IPS-18a (cell line): ENCODE measurements at regions not wholly inside any gene's neighbourhood (a gene's known extent, or its start where the extent isn't known, plus 50 kb on each side); places are given as distances from the start of the nearest gene placed in this dataset.

Source experiments
- H3K27ac ChIP-seq: one replicate; pipeline ENCODE4 v1.5.1; 2013; ENCODE audit warnings: low read length
- H3K27me3 ChIP-seq: one replicate; pipeline ENCODE4 v1.6.1; 2013; ENCODE audit warnings: mild to moderate bottlenecking, low read length; ENCODE audit not compliant: control insufficient read depth, insufficient read depth
- H3K36me3 ChIP-seq: one replicate; pipeline ENCODE4 v1.6.1; 2013; ENCODE audit warnings: low read depth, low read length; ENCODE audit not compliant: control insufficient read depth
- H3K4me1 ChIP-seq: one replicate; pipeline ENCODE4 v1.6.1; 2013; ENCODE audit warnings: low read depth, low read length; ENCODE audit not compliant: control insufficient read depth
- H3K4me3 ChIP-seq: one replicate; pipeline ENCODE4 v1.5.1; 2013; ENCODE audit warnings: low read length
- H3K9ac ChIP-seq: one replicate; pipeline ENCODE4 v1.6.1; 2013; ENCODE audit warnings: mild to moderate bottlenecking, low read length, moderate library complexity
- H3K9me3 ChIP-seq: one replicate; pipeline ENCODE4 v1.6.1; 2013; ENCODE audit warnings: low read depth, low read length; ENCODE audit not compliant: control insufficient read depth

DNA sequence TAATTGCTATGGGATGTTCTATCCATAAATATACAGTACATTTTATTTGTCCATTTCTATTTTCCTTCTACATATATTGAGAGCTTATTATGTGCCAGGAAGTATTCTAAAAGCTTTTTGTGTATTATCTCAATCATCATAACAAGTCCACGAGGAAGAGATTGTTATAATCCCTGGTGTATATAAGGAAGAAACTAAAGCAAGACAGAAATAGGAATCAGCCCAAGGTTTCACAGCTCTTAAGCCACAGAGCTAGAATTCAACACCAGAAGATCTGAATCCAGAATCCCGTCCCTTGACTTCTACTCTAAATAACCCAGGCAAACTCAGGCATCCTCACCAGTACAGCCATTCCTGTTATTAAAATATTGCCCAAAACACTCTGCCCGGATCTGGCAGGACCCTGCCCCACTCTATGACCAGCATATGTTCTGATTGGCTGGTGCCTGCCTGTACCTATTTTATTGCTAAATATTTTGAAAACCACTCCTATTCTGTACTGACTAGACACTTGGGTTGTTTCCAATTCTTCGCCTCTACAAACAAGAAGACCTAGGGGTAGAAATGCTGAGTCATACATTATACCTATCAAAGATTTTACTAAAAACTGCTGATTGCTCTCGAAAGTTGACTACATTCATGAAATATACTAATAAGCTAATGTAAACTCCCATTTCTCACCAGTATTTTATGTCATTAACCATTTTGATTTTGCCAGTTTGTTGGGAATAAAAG, 297.4 kb downstream of the ENC1 start:
- Histone ChIP-seq H3K36me3 (no peaks in the 10 kb centered on the region), H3K4me3 (no peak overlapping the region), H3K9ac (no peak overlapping the region), H3K4me1 (no peaks in the 10 kb centered on the region), H3K9me3 (no peaks in the 10 kb centered on the region), H3K27ac (no peak overlapping the region), H3K27me3 (no peaks in the 10 kb centered on the region)

DNA sequence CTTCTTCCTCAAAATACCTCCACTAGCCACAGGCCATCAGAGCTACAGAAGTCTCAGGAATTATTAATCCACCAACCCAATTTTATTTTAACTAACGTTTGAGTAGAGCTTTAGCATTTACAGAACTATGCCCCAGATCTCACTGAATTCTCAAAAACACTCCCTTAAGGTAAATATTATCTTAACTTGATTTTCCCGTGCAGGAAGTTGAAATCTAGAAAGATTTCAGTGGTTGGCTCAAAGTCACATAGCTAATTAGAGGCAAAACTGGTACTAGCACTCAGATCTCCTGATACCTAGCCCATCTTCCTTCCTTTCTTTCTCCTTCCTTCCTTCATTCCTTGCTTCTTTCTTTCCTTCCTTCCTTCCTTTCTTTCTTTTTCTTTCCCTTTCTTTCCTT, 298.3 kb downstream of the ENC1 start:
- H3K27ac ChIP-seq: no peak overlapping the region

DNA sequence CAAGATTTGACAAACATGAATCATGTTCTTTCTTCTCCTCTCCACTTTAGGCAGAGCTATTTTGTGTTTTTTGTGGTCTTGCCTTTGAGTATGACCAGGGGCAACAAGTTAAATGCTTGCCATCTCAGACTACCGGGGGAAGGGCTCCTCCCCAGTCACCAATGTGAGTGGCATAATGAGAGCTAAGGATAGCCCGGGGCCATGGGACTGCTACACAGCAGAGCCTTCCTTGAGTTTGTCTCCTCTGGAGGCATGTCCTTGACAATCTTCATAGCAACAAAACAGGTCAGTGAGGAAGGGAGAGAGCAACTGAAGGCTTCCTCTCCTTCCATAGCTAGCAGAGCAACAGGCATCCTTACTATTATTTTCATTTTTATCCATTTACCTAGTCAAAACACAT, 299.3 kb downstream of the ENC1 start:
- no peaks in the 10 kb centered on the region for H3K36me3 ChIP-seq
- no peak overlapping the region for H3K9ac ChIP-seq
- no peak overlapping the region for H3K4me3 ChIP-seq
- no peaks in the 10 kb centered on the region for H3K27me3 ChIP-seq
- H3K9me3 ChIP-seq: no peaks in the 10 kb centered on the region
- no peak overlapping the region for H3K27ac ChIP-seq
- no peaks in the 10 kb centered on the region for H3K4me1 ChIP-seq

More for the DNA sequence above, 298.3 kb downstream of the ENC1 start:
- H3K27me3 ChIP-seq: no peaks in the 10 kb centered on the region
- H3K9me3 ChIP-seq: no peaks in the 10 kb centered on the region
- no peaks in the 10 kb centered on the region for H3K36me3 ChIP-seq
- no peaks in the 10 kb centered on the region for H3K4me1 ChIP-seq
- no peak overlapping the region for H3K9ac ChIP-seq
- H3K4me3 ChIP-seq: no peak overlapping the region

DNA sequence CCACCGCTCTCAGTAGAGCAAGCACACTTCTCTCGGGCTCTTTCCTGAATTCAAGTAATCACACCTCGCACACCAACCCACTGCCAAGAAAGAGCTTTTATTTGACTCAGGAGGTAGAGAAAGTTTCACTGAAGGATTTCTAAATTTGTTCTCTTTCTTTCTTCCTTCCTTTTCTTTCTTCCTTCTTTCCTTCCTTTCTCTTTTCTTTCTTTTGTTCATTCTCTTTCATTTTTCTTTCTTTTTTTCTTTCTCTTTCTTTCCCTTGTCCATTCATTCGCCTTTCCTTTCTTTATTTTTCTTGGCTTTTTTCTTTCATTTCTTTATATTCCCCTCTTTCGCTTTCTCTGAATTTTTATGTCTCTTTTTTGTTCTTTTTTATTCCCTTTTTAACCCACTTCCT, 300.1 kb downstream of the ENC1 start:
- H3K36me3 ChIP-seq: no peaks in the 10 kb centered on the region
- H3K27me3 ChIP-seq: no peaks in the 10 kb centered on the region
- H3K9ac ChIP-seq: no peak overlapping the region
- H3K27ac ChIP-seq: no peak overlapping the region
- H3K9me3 ChIP-seq: no peaks in the 10 kb centered on the region
- no peaks in the 10 kb centered on the region for H3K4me1 ChIP-seq
- H3K4me3 ChIP-seq: no peak overlapping the region

DNA sequence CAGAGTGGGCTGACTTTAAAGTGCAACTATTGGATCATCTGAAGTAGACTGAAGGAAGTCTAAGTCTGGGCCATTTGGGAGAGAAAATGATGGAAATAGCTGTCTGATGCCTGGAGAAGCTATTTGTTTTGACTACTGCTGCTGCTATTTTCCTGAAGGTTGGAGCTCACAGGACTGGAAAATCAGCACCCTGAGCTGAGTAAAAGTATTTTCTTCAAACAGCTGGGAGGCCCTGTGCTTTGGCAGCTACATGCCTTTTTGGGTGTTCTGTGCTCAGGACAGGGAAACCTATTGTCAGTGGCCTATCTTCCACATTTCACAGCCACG, 302.6 kb downstream of the ENC1 start:
- Histone ChIP-seq H3K27ac (no peak overlapping the region), H3K9ac (no peak overlapping the region), H3K4me1 (no peaks in the 10 kb centered on the region), H3K27me3 (no peaks in the 10 kb centered on the region), H3K36me3 (no peaks in the 10 kb centered on the region), H3K9me3 (no peaks in the 10 kb centered on the region), H3K4me3 (no peak overlapping the region)

DNA sequence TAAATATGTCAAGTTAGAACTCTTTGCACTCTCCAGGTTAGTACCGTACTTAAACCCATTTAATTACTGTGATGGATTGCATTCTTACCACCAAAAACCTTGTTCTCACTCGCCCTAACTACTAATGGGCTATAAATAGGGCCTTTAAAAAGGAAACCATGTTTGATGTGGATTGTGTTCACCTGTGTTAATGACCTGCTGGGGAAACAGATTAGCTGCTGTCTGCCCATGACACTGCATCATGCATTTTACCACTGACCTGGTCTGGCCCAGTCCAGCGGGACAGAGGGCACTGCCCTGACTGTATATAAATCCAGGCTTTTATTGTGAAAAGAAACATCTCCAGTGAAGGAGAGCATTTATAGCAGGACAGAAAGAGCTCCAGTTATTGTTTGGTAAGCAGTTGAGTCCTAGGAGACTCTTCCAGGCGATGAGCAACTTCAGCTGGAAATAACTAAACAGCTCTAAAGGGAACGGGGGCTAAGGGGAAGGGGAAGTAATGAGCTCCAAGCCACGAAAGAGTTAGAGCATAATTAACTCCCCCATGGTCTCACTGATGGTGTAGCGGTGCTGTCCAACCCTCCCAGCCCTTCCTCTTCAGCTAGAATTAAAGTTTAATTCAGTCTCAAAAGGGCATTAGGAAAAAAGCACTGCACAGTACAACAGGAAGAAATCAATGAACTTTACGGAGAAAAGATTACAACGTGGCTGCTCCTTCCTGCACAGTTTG, 303.1 kb downstream of the ENC1 start:
- H3K9ac ChIP-seq: no peak overlapping the region
- H3K9me3 ChIP-seq: no peaks in the 10 kb centered on the region
- H3K36me3 ChIP-seq: no peaks in the 10 kb centered on the region
- no peak overlapping the region for H3K27ac ChIP-seq
- H3K4me1 ChIP-seq: no peaks in the 10 kb centered on the region
- H3K27me3 ChIP-seq: no peaks in the 10 kb centered on the region
- H3K4me3 ChIP-seq: no peak overlapping the region

DNA sequence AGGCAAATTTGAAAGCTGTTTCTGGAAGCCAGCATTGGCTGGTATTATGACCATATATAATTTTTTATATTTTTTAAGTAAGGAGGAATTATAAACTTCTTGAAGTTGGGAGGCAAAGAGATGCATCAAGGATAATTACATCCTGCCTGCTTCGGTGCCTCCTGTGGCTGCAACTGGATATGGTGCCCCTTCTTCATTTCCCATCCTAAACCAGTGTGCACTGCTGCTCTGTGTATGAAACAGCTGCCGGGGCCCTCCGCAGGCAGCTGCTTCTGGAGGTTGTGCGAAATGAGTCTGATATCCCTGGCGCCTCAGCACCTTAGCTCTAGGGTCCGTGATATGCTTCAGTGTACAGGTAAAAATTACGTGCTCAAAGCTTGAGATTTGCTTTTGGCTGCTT, 304.2 kb downstream of the ENC1 start:
- H3K27me3 ChIP-seq: no peaks in the 10 kb centered on the region
- no peaks in the 10 kb centered on the region for H3K4me1 ChIP-seq
- no peak overlapping the region for H3K9ac ChIP-seq
- no peaks in the 10 kb centered on the region for H3K36me3 ChIP-seq
- no peak overlapping the region for H3K4me3 ChIP-seq
- no peak overlapping the region for H3K27ac ChIP-seq
- no peaks in the 10 kb centered on the region for H3K9me3 ChIP-seq

DNA sequence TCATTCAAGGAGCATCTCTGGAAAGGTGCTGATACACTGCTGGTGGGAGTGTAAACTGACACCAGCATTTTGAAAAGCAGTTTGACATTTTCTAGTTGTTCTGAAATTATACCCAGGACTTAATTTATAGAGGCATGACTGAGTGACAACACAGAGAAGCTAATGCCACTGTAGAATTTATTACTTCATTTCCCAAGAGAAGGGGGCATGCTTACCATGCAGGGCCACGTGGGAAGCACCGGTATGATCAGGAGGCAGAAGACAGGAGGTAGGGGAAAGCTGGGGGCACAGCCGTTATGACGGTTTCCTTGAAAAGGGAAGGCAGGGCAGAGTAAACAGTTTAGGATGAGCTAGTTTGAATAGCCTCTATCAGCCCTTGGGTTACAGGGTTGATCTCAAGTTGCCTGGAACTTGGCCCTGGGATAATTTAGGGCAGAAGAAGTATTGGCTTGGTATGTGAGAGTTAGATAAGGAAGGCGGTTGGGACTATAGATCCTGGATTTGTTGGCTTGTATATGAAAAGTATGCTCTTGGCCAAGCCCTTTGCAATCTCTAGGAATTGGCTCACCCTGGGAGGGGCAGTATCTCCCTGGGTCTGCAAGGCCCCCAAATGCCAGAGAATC, 305.7 kb downstream of the ENC1 start:
- Histone ChIP-seq H3K27me3 (no peaks in the 10 kb centered on the region), H3K27ac (no peak overlapping the region), H3K36me3 (no peaks in the 10 kb centered on the region), H3K4me1 (no peaks in the 10 kb centered on the region), H3K9me3 (no peaks in the 10 kb centered on the region), H3K4me3 (no peak overlapping the region), H3K9ac (no peak overlapping the region)

DNA sequence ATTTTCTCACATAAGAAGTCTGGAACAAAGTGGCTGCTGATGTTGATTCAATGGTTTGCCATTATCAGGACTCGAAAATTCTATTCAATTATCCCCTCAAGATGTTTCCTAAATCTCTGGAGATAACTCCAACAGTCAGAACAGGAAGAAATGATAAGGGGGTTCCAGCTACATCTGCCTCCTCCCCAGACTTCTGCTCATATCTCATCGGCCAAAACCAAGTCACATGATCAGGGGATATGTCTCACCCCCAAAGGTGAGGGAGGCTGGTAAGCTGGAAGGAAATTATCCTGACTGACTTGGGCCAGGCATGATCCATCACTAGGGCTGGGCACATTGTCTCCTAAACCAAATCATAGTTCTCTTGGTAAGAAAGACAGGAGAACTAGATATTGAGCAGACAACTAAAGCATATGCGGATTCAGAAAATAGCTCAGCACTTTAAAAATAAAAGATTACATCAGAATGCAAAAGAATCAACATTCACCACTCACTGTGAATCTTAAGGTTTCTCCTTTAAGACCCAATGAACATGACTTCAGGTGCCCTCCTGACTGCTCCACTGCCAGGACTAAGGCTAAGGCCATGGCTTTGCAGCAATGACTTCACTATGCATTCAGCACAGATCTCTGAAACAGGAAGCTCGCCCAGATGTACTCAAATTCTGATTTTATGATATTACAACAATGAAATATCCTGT, 306.3 kb downstream of the ENC1 start:
- no peaks in the 10 kb centered on the region for H3K4me1 ChIP-seq
- H3K27me3 ChIP-seq: no peaks in the 10 kb centered on the region
- H3K9me3 ChIP-seq: no peaks in the 10 kb centered on the region
- H3K4me3 ChIP-seq: no peak overlapping the region
- no peak overlapping the region for H3K27ac ChIP-seq
- no peaks in the 10 kb centered on the region for H3K36me3 ChIP-seq
- no peak overlapping the region for H3K9ac ChIP-seq

DNA sequence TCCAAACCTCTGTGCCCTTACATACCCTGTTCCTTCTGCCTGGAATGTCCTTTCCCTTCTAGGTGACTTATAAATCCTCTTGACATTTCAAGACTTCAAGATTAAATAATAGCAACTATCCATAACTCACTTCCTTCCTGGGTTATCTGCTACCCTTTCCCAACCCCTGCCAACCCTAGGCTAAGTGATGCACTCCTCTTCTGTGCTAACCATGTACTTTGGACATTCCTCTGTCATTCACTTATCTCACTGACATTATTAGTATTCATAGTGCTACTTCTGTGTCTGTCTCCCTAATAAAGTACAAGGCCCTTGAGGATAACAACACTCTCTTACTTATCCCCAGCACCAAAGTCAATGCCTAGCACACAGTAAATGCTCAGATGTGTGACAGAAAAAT, 307.1 kb downstream of the ENC1 start:
- Histone ChIP-seq H3K27me3 (no peaks in the 10 kb centered on the region), H3K9me3 (no peaks in the 10 kb centered on the region), H3K4me3 (no peak overlapping the region), H3K4me1 (no peaks in the 10 kb centered on the region), H3K9ac (no peak overlapping the region), H3K36me3 (no peaks in the 10 kb centered on the region), H3K27ac (no peak overlapping the region)

DNA sequence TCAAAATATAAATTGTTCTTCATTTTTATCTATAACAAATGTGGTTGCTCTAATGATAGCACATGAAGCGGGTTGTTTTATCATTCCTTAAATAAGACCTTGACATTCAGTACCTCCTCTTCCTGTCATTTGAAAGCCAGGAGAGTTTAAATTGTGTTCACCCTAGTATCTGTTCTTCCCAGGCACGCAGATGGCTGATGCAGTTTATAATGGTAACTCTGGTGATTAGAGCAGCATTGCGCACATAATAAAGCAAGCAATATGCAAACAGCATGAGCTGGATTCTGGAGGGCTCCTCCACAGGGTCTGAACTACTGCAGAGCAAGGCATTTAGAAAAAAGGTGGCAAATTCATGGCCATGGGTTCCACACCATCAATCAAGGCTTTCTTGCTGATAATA, 307.8 kb downstream of the ENC1 start:
- Histone ChIP-seq H3K9ac (no peak overlapping the region), H3K27ac (no peak overlapping the region)

More for the DNA sequence above, 307.8 kb downstream of the ENC1 start:
- Histone ChIP-seq H3K27me3 (no peaks in the 10 kb centered on the region), H3K9me3 (no peaks in the 10 kb centered on the region), H3K36me3 (no peaks in the 10 kb centered on the region), H3K4me3 (no peak overlapping the region), H3K4me1 (no peaks in the 10 kb centered on the region)
